Omental fat pad (tissue), 3 donors: ENCODE measurements at regions not wholly inside any gene's neighbourhood (a gene's known extent, or its start where the extent isn't known, plus 50 kb on each side); places are given as distances from the start of the nearest gene placed in this dataset.

ENCODE experiments used
- ATAC-seq: fragments of 150-250 bp; one replicate; pipeline ENCODE4 v1.9.1; 2016; ENCODE audit warnings: mild to moderate bottlenecking, moderate library complexity; ENCODE audit not compliant: low FRiP score
- DNase-seq: peaks from one replicate; pipeline ENCODE4 v3.0.0-alpha.2; 2019; ENCODE audit warnings: low spot score
- CTCF ChIP-seq, 3 donors: fragments of 450-650 bp; IDR thresholded peaks; one replicate each; pipeline ENCODE4 v1.5.1; 2016 to 2017; ENCODE audit warnings: antibody characterized with exemption in 3 of 3, mild to moderate bottlenecking in 3 of 3, moderate library complexity in 2 of 3

DNA sequence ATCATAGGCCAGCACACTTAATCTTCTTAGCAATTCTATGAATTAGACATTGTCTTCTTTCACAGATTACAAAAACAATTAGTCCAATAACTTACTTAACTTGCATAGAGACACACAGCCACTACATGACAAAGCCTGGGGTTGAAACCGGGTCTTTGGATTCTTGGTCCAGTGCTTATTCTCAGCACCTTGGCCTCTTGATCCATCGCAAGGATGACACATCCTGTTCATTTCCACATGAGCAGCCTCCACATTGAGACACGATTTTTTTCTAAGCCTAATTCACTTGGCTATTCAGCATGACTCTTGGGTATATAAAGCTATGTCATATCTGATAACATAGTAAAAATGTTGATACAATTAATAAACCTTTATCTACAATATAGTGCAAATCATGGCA, 221.0 kb upstream of the FOXD3 start:
- no peak for ATAC-seq
- no peak for DNase-seq
- TF ChIP-seq CTCF (IDR thresholded peaks at IDR 0.05) = no peak

GRCh38 chr1:63103682-63104081, 218.7 kb upstream of the FOXD3 start:
- ATAC-seq (no peak), DNase-seq (no peak)
- no peak for TF ChIP-seq CTCF (IDR thresholded peaks at IDR 0.05)

DNA sequence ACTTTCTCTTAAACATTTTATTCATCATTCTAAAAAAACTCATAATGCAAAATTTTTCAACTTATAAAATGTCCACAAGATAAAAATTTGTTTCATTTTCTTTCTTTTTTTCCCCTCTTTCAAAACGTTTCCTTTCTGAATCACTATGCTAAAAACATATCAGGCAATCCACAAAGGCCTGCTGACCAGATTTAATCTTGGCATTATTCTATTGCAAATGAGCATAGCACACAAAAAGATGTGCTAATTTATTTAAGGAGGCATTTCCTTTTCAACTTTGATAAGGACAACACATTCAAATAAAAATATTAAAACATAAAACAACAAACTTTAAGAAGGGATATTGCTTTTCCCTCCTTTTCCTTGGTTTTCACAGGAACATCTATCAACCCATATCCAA, 215.3 kb upstream of the FOXD3 start:
- no peak for ATAC-seq
- DNase-seq = no peak
- TF ChIP-seq CTCF (IDR thresholded peaks at IDR 0.05) = no peak

DNA sequence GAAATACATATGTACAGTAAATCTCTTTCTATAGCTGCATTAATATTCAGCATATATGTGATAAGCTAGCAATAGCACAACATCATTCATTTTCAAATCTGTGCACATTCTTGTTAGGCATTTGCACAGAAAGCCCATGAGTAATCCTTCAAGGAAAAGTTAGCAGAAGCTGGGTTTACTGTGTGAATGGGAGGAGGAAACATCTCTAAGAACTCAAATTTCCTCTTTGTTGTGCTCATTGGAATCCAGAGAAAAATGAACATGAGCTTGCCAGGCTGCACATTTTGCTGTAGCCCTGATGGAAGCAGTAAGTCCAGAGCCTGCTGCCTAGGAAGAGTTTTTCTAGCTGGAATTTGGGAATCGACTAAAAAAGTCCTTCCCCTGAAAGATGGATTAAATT, 214.2 kb upstream of the FOXD3 start:
- ATAC-seq (no peak), DNase-seq (no peak)
- TF ChIP-seq CTCF (IDR thresholded peaks at IDR 0.05) = no peak

DNA sequence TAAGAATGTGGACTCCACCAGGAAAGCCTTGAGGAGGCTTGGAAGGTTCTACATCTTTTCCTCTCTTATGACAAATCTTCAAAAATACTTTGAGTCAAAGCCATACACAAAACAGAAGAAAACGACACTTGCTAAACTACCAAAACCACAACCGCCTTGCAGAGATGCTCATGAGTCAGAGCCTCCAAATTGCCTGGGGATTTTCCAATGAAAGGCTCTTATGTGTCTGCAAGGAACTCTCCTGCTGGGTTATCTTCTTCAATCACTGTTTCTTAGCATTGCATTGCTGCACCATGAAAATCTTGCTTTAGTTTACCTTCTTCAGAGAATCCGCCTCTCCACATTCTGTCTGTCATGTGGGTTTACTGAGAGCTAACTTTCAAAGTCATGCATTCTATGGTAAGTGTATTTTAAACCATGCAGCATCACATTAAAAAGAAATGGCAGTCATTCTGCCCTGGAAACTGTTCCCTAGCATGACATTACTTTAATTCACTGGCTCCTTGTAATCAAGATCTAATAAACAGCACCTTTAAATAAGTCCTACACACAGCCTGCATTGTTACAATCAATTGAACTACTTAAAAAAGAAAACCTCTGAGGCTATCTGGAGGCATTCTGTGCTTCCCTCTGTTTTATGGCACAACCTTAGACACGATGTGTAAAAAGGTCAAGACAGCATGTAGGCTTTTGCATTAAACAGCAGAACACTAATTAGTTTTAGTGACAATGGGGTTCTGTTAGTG, 210.0 kb upstream of the FOXD3 start:
- no peak for DNase-seq
- TF ChIP-seq CTCF (IDR thresholded peaks at IDR 0.05) = no peak
- no peak for ATAC-seq

GRCh38 chr1:63115527-63115926, 206.8 kb upstream of the FOXD3 start:
- no peak for TF ChIP-seq CTCF (IDR thresholded peaks at IDR 0.05)
- DNase-seq = no peak
- ATAC-seq = no peak

DNA sequence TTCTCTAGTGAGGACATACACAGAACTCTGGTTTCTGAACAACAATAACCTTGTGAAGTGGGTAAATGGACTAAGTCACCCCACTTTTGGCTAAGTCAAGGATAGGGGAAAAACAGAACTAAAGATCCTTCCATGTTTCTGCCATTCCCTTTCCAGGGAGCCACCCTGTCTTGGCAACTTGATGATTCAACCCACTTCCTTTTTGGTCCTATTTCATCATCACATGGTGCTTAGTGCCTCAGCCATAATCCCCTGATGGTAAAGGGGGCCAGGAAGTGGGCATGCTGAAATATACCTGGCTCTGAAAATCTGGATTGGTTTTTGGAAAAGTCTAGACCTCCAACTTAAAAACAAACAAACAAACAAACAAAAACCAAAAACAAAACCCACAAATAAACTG, 206.4 kb upstream of the FOXD3 start:
- TF ChIP-seq CTCF (IDR thresholded peaks at IDR 0.05) = no peak
- DNase-seq (no peak), ATAC-seq (no peak)
